DND-41 (cell line): ENCODE measurements at regions not wholly inside any gene's neighbourhood (a gene's known extent, or its start where the extent isn't known, plus 50 kb on each side); places are given as distances from the start of the nearest gene placed in this dataset.

Experiments used
- EZH2 ChIP-seq: IDR thresholded peaks from 3 replicates; pipeline ENCODE4 v1.6.1; 2012; ENCODE audit warnings: borderline replicate concordance, low read depth, mild to moderate bottlenecking, moderate library complexity, low read length, inconsistent platforms; ENCODE audit not compliant: severe bottlenecking
- TF ChIP-seq, protein P1 (sequence below): IDR thresholded peaks from 2 replicates; pipeline ENCODE4 v1.5.1; 2012; ENCODE audit warnings: borderline replicate concordance, low read length, moderate library complexity, mild to moderate bottlenecking; ENCODE audit not compliant: poor library complexity, severe bottlenecking; ENCODE audit errors: extremely low read depth

DNA sequence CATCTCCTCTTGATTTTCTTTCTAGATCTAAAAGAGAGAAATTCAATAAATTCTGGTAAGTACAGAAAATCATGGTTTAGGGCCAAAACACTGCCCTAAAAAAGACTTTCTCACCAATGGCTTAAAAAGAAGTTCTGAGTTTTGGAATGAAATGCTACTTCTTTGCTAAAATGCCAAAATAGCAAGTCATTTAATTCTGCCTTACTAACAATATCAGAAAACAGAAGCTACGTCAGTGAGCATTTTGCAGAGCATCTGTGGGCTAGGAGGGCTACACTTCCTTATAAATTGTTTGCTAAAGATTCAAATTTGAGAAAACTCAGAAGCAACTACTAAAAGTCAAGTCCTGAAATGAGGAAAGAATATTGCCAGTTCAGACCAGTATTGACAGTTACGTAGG lies 560.8 kb upstream of the CELF2 start:
- TF ChIP-seq, protein P1, sequence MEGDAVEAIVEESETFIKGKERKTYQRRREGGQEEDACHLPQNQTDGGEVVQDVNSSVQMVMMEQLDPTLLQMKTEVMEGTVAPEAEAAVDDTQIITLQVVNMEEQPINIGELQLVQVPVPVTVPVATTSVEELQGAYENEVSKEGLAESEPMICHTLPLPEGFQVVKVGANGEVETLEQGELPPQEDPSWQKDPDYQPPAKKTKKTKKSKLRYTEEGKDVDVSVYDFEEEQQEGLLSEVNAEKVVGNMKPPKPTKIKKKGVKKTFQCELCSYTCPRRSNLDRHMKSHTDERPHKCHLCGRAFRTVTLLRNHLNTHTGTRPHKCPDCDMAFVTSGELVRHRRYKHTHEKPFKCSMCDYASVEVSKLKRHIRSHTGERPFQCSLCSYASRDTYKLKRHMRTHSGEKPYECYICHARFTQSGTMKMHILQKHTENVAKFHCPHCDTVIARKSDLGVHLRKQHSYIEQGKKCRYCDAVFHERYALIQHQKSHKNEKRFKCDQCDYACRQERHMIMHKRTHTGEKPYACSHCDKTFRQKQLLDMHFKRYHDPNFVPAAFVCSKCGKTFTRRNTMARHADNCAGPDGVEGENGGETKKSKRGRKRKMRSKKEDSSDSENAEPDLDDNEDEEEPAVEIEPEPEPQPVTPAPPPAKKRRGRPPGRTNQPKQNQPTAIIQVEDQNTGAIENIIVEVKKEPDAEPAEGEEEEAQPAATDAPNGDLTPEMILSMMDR, result no peak
- no peak for TF ChIP-seq EZH2
